NCI-H1417 treated with DMSO at 0.1 percent for 48 hours (cell line): ENCODE measurements at regions not wholly inside any gene's neighbourhood (a gene's known extent, or its start where the extent isn't known, plus 50 kb on each side); places are given as distances from the start of the nearest gene placed in this dataset.
"Not testable (repeated sequence)": the region's sequence is repeated elsewhere in the genome, so short reads cannot be mapped to it uniquely, and the experiment has no call there.

Experiments used
- DNase-seq: peaks from one replicate; lab custom pipeline; 2025; lab: John Stamatoyannopoulos, UW

DNA sequence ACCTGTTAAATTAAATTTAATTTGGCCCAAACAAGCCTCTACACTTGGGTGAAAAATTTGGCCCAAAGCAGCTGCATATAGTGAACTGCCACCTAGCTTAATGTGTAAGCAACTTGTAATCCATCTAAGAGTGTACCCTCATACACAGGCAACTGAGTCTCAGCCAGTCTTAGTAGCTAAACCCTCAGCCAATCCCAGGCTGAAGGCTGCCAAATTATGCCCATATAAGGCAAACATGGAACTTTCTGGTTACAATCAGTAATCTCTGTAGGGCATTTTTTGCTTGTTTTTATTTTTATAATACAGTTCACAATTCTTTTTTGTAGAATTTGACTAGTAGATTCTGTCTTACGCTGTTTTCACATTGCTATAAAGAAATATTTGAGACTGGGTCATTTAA is 958.7 kb downstream of the FSCB start:
- no peak for DNase-seq

DNA sequence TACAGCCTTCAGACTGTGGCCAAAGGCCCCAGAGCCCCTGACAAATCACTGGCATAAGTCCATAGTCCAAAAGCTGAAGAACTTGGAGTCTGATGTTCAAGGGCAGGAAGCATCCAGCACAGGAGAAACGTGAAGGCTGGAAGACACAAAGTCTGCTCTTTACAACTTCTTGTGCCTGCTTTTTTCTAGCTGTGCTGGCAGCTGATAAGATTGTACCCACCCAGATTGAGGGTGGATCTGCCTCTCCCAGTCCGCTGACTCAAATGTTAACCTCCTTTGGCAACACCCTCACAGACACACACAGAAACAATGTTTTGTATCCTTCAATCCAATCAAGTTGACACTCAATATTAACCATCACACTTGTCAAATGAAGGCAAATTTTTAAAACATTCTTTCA is 959.5 kb downstream of the FSCB start:
- not testable (repeated sequence) for DNase-seq

DNA sequence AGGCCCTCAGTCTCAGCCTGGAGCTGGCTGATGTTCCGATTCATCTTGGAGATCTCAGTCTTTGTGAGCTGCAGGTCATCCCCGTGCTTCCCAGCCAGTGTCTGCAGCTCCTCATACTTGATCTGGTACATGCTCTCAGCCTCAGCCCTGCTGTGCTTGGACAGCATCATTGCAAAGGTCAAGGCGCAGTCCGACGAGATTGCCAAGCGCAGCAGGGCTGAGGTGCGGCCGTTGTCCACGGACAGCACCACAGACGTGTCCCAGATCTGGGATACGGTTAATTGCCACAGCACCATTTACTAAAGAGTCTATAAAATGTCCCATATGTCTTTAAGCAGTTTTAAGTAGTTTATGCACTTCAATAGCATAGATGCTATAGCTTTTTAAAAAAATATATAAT is 965.7 kb downstream of the FSCB start:
- DNase-seq: no peak

DNA sequence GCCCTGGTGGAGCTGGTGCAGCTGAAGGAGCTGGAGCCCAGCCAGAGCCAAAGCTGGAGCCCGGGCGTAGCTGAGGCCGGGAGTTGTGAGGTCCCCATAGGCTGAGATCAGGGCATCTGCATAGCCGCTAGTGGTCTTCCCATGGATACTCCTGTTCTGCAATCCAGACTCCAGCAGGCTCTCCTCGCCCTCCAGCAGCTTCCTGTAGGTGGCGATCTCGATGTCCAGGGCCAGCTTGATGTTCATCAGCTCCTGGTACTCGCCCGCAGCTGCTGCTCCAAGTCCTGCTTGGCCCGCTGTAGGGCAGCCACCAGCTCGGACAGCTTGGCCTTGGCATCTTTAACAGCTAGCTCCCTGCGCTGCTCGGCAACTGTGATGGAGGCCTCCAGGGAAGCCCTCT is 966.1 kb downstream of the FSCB start:
- no peak for DNase-seq

DNA sequence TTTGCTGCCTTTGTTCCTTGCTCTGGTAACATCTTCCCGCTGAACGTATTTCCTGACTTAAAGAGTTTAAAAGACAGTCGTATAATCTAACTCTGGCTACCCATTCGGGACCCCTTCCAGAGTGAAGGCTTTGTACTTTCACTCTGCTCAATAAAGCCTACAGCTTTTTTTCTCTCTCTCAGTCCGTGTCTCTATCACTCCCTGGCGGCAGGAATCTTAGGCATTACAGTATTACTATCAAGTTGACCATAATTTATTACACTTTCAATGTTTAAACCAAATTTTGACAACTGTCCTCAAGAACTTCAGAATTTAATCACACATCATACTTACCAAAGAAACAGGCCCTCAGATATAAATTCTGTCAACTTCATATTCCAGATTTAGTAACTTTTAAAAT is 967.9 kb downstream of the FSCB start:
- no peak for DNase-seq

DNA sequence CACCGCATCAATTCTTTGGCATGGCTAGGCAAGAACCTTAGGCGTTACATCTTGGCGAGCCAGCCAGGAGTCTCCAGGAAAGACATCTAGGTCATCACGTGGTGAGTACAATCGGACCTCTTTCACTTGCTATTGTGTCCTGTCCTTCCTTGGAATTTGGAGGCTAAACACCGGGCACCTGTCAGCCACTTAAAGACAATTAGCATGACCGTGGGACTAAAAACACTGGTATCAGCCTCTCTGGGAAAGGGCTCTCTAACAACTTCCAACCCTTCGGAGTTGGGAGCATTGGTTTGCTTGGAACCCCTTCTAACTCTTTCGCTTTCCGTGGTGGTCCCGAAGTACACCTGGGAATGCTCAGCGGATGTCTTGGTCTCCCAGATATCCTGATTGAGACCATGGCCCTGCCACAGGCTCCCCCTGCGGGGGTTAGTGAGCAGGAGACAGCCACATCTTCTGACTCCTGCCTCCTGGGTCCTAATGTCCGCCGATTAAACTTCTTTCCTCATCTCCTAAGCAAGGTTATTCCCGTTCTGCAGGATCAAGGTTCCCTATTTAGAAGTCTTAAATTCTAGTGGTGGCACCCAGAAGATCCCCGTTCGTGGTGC is 971.7 kb downstream of the FSCB start:
- no peak for DNase-seq

DNA sequence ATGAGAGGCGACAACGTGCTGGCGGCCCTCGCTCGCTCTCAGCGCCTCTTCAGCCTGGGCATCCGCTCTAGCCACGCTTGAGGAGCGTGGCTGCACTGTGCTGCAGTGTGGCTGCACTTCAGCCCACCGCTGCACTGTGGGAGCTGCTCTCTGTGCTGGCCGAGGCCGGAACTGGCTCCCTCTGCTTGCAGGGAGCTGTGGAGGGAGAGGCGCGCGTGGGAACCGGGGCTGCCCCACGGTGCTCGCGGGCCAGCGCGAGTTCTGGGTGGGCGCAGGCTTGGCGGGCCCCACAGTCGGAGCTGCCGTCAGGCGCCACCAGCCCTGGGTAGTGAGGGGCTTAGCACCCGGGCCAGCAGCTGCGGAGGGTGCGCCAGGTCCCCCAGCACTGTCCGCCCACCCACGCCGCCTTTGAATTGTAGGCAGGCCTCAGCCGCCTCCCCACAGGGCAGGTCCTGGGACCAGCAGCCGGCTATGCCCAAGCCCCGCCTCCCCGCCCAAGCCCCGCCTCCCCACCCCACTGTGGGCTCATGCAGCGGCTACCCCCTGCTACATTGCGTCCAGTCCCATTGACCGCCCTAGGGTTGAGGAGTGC is 974.2 kb downstream of the FSCB start:
- DNase-seq: no peak

DNA sequence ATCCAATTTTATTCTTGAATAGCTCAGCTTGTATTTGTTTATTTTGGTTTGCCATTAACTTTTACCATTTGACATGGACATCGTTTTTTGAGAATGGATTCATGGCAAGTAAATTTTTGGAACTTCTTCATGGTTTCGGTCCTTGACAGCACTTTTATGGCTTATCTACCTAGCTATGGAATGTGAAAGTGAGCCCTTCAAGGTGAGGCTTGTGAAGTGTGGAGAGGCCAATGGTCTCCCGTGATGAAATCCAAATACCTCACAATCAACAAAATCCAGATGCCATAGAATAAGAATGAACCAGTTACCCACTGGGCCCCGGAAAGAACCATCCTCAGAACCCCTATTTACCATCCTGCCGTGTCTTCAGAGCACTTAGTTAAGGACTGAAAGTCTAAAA is 978.8 kb downstream of the FSCB start:
- DNase-seq: no peak

DNA sequence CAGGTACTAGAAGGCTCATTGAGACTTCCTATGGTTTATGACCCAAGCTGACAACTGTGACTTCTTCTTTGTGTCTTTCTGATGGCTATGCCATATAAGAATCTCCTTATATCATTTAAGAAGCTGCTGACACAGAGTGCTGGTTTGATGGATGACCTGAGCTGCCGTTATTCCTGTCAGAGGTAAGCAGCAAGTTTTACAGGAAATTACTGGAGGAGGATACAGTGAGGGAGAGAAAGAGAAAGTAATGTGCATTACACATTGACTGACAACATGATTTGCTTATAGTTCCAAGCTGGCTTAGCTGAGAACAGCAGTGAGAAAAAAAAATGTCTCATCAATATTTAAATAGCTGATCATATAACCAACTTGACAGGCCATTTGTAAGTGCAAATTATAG is 981.4 kb downstream of the FSCB start:
- no peak for DNase-seq

DNA sequence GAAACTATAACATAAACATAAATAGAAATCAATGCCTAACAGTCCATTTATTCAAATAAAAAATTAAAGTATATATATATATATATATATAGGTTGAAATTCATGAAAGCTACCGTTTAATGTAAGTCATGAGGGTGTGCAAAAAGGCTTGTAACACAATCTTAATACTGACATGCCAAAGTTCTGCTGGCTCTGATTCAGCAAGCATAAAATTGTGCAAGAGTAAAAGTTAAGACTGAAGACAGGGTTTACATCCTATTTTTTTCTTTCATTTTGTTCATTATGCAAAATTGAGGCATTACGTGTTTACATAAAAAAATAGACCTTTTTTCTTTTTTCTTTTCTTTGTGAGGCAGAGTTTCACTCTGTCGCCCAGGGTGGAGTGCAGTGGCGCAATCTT is 984.2 kb downstream of the FSCB start:
- DNase-seq: no peak

DNA sequence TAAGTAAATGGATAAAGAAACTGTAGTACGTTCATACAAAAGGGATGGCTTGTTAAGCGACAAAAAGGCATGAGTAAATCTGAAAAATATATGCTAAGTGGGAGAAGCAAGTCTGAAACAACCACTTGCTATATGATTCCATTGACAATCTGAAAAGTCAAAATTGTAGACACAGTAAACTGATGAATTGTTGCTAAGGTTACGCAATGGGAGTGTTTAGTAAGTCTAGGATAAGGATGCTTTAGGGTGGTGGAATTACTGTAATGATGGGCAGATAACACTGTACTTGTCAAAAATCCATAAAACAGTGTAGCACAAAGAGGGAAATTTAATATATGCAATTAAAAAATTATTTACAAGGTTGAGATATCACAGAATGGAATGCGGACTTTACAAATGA is 984.9 kb downstream of the FSCB start:
- no peak for DNase-seq

DNA sequence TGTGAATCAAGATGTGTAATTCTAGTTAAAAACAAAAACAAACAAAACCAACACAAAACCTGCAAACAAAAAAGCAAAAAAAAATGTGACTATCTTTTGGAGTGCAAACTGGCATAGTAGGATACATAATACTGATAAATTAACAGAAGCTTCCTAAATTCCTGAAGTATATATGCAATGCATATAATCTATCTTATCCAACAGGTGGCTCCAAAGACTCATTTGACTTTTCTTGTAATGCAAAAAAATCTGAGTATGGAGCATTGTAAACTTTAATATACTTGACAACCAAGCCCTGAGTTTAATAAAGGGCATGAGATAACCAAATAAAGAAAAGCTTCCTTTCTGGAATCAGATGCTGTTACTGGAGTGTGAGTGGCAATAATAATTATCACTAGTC is 1003.6 kb downstream of the FSCB start:
- no peak for DNase-seq

DNA sequence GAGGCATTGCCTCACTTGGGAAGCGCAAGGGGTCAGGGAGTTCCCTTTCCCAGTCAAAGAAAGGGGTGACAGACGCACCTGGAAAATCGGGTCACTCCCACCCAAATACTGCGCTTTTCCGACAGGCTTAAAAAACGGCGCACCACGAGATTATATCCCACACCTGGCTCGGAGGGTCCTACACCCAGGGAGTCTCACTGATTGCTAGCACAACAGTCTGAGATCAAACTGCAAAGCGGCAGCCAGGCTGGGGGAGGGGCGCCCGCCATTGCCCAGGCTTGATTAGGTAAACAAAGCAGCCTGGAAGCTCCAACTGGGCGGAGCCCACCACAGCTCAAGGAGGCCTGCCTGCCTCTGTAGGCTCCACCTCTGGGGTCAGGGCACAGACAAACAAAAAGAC is 1014.7 kb downstream of the FSCB start:
- DNase-seq: not testable (repeated sequence)

DNA sequence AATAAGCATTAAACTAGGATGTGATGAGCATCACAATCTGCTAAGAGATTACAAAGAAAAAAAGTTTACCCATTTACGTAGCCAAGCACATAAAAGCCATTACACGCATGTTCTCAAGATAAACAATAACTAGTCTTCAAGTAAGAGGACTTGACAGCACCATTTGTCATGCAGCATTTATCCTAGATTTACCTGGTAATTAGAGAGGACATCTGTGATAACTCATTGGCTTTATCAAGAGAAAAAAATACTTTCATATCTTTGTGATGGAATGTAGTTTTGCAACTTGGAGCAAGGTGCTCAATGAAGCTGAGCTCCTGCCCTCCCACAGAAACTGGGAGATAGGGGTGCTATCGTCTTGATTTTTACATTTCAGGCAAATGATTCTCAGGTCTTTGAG is 1023.7 kb downstream of the FSCB start:
- DNase-seq: no peak

DNA sequence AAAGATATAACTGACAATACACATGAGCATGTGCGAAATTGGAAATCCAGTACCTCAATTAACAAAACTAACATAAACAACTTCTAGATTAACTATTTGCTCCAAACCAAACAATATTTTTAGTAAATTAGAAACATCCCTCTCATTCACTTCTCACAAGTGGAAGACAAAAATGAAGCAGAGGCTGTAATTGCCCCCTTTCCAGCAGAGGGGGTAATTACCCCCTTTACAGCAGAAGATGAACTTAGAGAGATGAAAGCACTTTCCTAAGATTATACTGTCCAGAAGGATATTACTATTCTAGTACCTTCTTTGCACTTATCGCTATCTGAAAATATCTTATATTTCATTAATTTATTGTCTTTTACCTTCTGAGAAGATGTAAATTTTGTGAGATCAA is 1025.2 kb downstream of the FSCB start:
- DNase-seq: no peak

DNA sequence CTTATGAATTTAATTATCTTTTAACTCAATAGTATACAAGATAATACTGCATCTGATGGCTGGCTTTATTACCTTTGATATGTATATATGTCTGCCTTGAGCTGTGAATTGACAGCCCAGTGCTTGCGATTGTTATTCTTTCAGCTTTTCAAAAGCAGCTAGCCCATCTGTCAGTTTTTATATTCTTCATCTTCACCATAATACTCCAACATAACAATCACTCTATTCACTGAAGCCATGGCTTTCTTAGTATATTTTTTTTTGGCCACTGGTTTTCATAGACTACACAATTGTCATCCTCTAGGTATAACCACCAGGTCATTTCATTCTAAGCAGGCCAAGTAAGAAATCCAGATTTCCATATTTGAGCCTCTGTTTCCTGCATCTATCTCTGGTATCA is 1026.1 kb downstream of the FSCB start:
- DNase-seq: no peak

DNA sequence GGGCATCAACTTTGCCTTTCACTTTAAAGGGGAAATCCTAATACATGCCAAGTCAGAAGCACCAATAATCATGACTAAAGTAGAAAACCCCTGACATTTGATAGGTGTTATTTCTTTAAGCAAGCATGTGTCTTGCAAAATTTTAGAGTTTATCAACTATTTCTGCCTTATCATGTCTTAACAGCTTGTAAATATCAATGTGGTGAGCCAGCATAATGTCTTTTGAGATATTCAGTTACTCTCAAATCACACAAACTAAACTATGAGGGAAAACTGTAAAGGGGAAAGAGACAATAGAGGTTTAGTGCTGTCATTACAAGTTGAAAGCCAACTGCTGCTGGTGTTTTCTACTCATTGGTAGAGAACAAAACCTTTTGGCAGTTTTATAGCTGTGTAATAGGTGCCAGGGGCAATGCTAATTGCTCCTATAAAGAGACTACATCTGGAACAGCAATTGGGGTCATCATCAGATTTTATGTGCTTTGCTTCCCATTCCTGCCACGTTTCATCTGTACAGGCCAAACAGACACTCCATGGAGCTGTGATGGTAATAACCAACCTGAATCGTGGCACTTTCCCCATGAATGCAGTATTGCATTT is 1027.4 kb downstream of the FSCB start:
- no peak for DNase-seq

DNA sequence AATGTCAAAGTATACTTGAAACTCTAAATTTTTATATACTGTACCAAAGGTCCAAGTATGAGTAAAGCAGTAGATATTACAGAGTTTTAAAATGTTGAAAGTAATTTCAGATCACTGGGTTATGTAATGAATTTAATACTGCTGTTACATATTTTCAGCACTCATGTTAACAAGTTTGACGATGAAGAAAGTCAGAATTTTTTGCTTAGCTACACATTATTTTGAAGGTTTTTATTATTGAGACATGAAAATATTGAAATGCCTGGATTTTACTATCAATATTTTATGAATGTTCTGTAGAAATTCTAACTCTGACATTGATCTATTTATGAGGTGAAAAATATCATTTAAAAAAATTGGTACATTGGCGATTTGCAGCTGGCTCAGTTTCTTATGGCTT is 1030.3 kb downstream of the FSCB start:
- DNase-seq: no peak

DNA sequence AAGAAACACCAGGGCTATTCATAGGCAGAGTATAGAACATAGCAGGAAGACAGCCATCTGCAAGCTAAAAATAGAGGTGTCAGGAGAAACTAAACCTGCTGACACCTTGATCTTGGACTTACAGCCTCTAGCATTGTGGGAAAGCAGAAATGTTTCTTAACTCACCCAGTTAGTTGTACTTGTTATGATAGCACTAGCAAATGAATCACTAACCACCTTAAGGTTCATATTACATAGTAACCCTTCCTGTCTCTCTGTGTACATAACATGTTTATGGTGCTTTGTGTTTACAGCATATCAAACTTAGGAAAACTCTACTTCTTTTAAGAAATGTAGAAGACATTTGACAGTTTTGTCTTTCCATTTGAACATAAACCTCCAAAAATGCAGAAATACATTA is 1031.3 kb downstream of the FSCB start:
- DNase-seq: no peak

DNA sequence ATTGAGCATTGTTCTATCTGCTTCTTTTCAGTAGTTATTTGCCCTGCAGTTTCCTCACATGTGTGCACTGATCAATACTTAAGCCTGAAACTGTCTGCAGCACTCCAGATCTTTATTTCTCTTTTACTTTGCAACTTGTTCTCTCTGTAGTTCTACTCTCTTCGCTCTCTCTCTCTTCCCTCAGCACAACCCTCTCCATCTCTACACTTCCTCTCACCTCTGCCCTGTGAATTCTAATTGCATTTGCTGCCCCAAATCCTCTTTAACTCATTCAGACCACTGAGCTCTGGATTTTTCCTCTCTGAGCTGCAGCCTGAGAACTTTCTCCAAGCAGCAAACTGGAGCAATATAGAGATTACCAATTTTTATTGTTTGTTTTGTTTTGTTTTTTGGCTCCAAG is 1035.5 kb downstream of the FSCB start:
- no peak for DNase-seq

DNA sequence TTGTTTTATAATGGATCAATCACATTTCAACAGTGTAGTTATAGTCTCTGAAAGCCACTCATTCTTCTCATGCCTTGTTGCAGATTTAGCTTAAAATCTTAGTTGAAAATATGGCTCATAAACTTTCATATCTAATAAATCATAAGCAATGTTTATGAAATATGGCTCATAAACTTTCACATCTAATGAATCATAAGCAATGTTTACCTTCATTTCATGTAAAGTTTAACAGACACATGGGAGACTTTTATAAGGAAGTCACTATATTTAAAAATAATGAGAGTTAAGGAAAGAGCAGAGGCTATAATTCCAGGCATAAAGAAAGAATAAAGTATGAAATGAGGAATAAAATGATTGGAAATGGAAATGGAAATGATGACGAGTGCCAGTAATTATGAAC is 1042.1 kb downstream of the FSCB start:
- no peak for DNase-seq

DNA sequence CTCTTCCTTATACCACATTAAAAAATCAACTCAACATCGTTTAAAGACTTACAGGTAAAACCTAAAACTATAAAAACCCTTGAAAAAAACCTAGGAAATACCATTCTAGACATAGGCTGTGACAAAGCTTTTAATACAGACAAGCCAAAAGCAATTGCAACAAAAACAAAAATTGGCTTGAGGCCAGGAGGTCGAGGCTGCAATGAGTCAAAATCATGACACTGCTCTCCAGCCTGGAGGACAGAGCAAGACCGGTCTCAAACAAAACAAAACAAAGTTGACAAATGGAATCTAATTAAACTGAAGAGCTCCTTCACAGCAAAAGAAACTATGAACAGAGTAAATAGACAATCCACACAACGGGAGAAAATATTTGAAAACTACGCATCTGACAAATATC is 1057.8 kb downstream of the FSCB start:
- DNase-seq: no peak

DNA sequence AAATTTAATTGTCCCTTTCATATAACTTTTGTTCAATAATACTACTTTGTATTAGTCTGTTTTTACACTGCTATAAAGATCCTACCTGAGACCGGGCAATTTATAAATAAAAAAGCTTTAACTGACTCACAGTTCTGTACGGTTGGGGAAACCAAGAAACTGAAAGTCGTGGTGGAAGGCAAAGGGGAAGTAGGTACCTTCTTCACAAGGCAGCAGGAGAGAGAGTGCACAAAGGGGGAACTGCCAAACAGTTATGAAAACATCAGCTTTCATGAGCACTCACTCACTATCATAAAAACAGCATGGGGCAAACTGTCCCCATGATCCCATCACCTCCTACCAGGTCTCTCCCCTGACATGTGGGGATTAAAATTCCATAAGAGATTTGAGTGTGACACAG is 1069.0 kb downstream of the FSCB start:
- no peak for DNase-seq

DNA sequence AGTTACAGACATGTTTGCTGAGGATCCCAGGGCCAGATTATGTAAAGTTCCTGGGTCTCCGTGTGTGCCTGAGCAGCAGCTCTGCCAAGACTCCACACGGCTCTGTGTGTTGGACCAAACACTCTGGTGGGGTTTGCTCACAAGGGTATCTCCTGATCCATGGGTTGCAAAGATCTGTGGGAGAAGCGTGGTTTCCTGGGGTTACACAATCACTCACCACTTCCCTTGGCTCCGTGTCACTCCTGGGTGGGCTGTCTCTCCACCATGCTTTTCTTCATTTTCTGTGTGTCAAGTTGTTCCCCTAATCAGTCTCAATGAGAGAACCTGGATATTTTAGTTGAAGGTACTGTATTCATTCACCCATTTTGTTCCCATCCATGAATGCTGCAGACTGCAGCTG is 1088.8 kb downstream of the FSCB start:
- DNase-seq: no peak
